Activated CD4-positive, alpha-beta memory T cell treated with anti-CD3 and anti-CD28 coated beads for 36 hours (primary cell): ENCODE measurements at regions not wholly inside any gene's neighbourhood (a gene's known extent, or its start where the extent isn't known, plus 50 kb on each side); places are given as distances from the start of the nearest gene placed in this dataset.
"Not testable (repeated sequence)": the region's sequence is repeated elsewhere in the genome, so short reads cannot be mapped to it uniquely, and the experiment has no call there.

Source experiments
- CTCF ChIA-PET: fragments of 350-600 bp; sonication (Branson Sonifier 250); formaldehyde crosslinking; loops from one replicate; lab custom pipeline; 2021; ENCODE audit warnings: antibody characterized with exemption, inconsistent platforms; lab: Charles Lee
- POLR2A ChIA-PET: fragments of 350-600 bp; sonication (Branson Sonifier 250); formaldehyde crosslinking; loops from one replicate; lab custom pipeline; 2021; ENCODE audit warnings: antibody characterized with exemption; lab: Charles Lee
- DNase-seq: peaks from one replicate; pipeline ENCODE4 v3.0.0-alpha.2; 2020
- H3K27ac Mint-ChIP-seq: one replicate; pipeline ENCODE4 v1.8.0; 2021; ENCODE audit warnings: mixed read lengths
- H3K27me3 Mint-ChIP-seq: one replicate; pipeline ENCODE4 v1.8.0; 2021; ENCODE audit warnings: mixed read lengths
- H3K36me3 Mint-ChIP-seq: one replicate; pipeline ENCODE4 v1.8.0; 2021; ENCODE audit warnings: mixed read lengths
- H3K4me1 Mint-ChIP-seq: one replicate; pipeline ENCODE4 v1.8.0; 2021; ENCODE audit warnings: low read depth, mixed read lengths
- H3K4me3 Mint-ChIP-seq: one replicate; pipeline ENCODE4 v1.8.0; 2021; ENCODE audit warnings: mild to moderate bottlenecking, mixed read lengths
- H3K9me3 Mint-ChIP-seq: one replicate; pipeline ENCODE4 v1.8.0; 2021; ENCODE audit warnings: mixed read lengths
- intact Hi-C: fragments of 100-400 bp; cut with micrococcal nuclease; formaldehyde crosslinking; loops from one replicate; pipeline ENCODE4 v1.15.1; 2023

DNA sequence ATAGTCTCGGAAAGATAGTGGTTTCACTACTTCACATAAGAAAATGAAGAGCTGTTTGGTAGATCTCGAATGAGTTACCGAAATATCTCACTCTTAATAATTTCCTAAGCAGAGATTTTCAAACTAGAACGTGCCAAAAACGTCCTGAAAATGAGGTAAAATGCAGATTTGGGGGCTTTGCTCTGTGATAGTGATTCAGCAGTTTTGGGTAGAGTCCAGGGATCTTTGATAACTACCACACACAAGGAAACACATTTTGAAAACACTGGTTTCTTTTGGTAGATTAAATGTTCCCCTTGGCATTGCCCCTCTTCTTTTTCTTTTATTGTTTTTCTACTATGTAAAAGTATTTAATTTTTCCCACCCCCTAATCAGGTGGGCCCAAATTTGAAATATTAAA lies 125.9 kb downstream of the EBLN2 start:
- no peaks in the 10 kb centered on the region for H3K36me3 Mint-ChIP-seq
- no peak overlapping the region for H3K4me3 Mint-ChIP-seq
- H3K27ac Mint-ChIP-seq, result no peak overlapping the region
- no peaks in the 10 kb centered on the region for H3K4me1 Mint-ChIP-seq
- peaks cover 3% of the 10 kb centered on the region for H3K27me3 Mint-ChIP-seq
- ChIA-PET CTCF (no interaction called here), POLR2A (no interaction called here)
- intact Hi-C loops, result no loop called here
- H3K9me3 Mint-ChIP-seq, result no peaks in the 10 kb centered on the region
- no peak for DNase-seq

DNA sequence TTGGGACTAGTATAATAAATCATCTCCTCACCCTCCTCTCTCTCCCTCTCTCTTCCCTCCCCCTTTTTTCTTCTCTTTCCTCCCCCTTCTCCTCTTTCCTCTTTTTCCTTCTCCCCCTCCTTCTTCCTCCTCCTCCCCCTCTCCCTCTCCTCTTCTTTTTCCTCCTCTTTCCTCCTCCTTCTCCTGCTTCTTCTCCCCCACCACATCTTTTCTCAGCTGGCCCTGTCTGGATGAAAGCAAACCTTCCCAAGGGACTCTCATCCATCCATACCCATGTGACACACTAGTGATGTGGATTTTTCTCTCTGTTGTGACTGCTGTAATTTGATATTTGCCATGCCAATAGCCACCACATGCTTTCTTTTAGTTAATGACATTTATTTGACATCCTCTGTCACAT lies 127.2 kb downstream of the EBLN2 start:
- H3K27me3 Mint-ChIP-seq, result peaks cover 3% of the 10 kb centered on the region
- POLR2A ChIA-PET, result no interaction called here
- CTCF ChIA-PET, result no interaction called here
- intact Hi-C loops, result no loop called here
- H3K27ac Mint-ChIP-seq, result no peak overlapping the region
- H3K4me1 Mint-ChIP-seq, result no peaks in the 10 kb centered on the region
- DNase-seq, result no peak
- H3K4me3 Mint-ChIP-seq, result no peak overlapping the region
- H3K36me3 Mint-ChIP-seq, result no peaks in the 10 kb centered on the region
- H3K9me3 Mint-ChIP-seq, result peaks cover 3% of the 10 kb centered on the region

DNA sequence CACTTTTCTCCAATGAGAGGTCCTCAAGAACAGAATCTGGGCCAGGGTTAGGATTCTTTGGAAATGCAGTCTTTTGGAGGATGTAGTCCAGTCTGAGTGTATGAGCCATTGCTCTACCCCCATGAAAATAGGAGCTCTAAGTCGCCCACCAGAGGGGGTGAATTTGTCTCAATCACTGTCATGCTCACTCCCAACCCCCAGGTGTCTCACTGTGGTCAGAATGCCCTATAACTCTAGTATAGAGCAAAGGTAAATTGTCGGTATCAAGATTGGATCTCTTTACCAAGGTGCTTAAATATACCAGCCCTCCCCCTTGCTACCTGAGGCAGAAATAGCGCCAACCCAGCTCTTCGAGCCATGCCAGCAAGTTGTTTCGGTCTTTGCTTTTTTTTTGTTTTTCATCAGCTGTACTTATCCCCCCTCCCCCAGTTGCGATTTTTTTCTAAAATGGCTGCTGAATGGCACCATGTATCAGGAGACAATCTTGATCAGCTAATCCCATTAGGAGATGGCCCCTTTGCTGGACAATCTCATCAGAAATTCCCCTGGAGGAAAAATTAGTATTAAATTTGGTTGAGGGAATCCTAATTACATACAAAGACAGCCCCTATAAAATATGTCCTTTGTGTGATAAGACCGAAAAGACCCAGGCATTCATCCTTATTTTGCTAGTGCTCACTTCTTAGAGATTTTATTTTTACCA lies 130.7 kb downstream of the EBLN2 start:
- DNase-seq, result no peak
- peaks cover 12% of the 10 kb centered on the region for H3K9me3 Mint-ChIP-seq
- ChIA-PET POLR2A (no interaction called here), CTCF (no interaction called here)
- H3K27ac Mint-ChIP-seq, result no peak overlapping the region
- intact Hi-C loops, result no loop called here
- H3K27me3 Mint-ChIP-seq, result no peaks in the 10 kb centered on the region
- no peaks in the 10 kb centered on the region for H3K4me1 Mint-ChIP-seq
- no peaks in the 10 kb centered on the region for H3K36me3 Mint-ChIP-seq
- no peak overlapping the region for H3K4me3 Mint-ChIP-seq

DNA sequence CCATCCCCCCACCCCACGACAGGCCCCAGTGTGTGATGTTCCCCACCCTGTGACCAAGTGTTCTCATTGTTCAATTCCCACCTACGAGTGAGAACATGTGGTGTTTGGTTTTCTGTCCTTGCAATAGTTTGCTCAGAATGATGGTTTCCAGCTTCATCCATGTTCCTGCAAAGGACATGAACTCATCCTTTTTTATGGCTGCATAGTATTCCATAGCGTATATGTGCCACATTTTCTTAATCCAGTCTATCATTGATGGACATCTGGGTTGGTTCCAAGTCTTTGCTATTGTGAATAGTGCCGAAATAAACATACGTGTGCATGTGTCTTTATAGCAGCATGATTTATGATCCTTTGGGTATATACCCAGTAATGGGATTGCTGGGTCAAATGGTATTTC lies 132.5 kb downstream of the EBLN2 start:
- intact Hi-C loops, H3K4me1 Mint-ChIP-seq, H3K27ac Mint-ChIP-seq, H3K36me3 Mint-ChIP-seq, DNase-seq, CTCF ChIA-PET, POLR2A ChIA-PET, H3K4me3 Mint-ChIP-seq, H3K27me3 Mint-ChIP-seq: not testable (repeated sequence)
- H3K9me3 Mint-ChIP-seq, result peaks cover 12% of the 10 kb centered on the region

DNA sequence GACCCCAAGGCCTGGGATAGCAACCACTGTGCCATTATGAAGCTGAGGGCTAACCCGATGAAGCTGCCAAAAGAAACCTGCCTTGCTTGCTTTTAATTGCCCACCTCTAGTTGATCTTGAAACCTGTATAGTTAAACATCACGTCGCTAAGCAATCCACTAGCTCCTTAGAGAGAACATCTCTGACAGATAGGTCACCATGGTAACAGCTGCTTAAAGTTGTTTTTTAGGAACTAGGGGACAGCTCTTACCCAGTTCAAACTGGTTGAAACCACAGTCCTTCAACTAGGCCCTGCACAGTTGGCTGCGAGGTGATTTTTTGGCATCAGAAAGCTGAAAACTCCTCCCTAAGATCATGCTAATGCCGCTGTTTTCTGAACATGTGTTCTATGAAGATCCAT lies 135.7 kb downstream of the EBLN2 start:
- Mint-ChIP-seq H3K4me3 (no peak overlapping the region), H3K27me3 (no peaks in the 10 kb centered on the region), H3K4me1 (no peaks in the 10 kb centered on the region), H3K36me3 (no peaks in the 10 kb centered on the region), H3K9me3 (peaks cover 12% of the 10 kb centered on the region), H3K27ac (no peak overlapping the region)
- ChIA-PET POLR2A (no interaction called here), CTCF (no interaction called here)
- no peak for DNase-seq
- intact Hi-C loops, result no loop called here

DNA sequence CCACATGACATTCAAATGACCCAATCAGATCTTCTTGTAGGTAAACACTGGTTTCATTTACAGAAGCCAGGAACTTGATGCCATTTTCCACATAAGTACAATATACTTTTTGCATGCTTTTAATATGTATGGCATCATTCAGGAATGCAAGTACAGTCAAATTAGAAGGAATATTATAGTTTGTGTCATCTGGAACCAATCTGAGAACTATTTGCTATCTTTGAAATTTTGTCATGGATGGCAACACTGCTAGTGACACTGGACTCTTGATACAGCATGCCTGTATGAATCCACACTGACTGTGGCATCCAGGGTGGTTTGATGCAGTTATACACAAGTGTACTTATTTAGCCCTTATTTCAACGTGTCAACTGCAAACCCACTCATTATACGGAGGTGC lies 141.6 kb downstream of the EBLN2 start:
- no peaks in the 10 kb centered on the region for H3K4me1 Mint-ChIP-seq

DNA sequence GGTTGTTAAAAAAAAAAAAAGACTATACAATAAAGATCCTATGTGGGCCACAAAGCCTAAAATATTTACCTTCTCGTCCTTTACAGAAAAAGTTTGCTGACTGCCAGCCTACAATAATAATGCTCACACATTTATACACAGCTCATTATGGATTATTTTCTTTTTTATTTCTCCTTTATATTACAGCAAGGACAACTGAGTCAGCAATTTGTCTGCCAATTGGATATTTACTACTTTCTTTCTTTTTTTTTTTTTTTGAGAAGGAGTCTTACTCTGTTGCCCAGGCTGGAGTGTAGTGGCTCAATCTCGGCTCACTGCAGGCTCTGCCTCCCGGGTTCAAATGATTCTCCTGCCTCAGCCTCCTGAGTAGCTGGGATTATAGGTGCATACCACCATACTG lies 142.2 kb downstream of the EBLN2 start:
- no peak overlapping the region for H3K27ac Mint-ChIP-seq
- ChIA-PET CTCF (no interaction called here), POLR2A (no interaction called here)
- H3K27me3 Mint-ChIP-seq, result no peaks in the 10 kb centered on the region
- no peaks in the 10 kb centered on the region for H3K4me1 Mint-ChIP-seq
- H3K36me3 Mint-ChIP-seq, result no peaks in the 10 kb centered on the region
- DNase-seq, result no peak
- intact Hi-C loops, result no loop called here
- no peaks in the 10 kb centered on the region for H3K9me3 Mint-ChIP-seq
- no peak overlapping the region for H3K4me3 Mint-ChIP-seq

More for the DNA sequence above, 141.6 kb downstream of the EBLN2 start:
- H3K9me3 Mint-ChIP-seq, result no peaks in the 10 kb centered on the region
- no peak overlapping the region for H3K4me3 Mint-ChIP-seq
- no peaks in the 10 kb centered on the region for H3K27me3 Mint-ChIP-seq
- ChIA-PET POLR2A (no interaction called here), CTCF (no interaction called here)
- DNase-seq, result no peak
- intact Hi-C loops, result no loop called here
- H3K36me3 Mint-ChIP-seq, result no peaks in the 10 kb centered on the region
- no peak overlapping the region for H3K27ac Mint-ChIP-seq

DNA sequence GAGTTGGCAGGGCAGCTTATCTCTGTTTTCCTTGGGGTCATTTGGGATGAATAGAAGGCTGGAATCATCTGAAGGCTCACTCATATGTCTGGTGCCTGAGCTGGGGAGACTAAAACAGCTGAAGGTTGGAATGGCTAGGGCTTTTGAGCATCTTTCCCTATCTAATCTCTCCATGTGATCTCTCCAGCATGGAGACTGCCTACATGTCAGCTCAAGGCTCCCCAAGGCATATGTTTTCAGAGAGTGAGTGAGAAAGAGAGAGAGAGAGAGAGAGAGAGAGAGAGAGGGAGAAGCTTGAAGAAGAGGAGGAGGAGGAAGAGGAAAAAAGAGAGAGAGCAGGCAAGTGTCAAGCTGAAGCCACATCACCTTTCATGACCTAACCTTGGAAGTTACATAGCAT lies 143.4 kb downstream of the EBLN2 start:
- no peak overlapping the region for H3K27ac Mint-ChIP-seq
- ChIA-PET POLR2A (no interaction called here), CTCF (no interaction called here)
- no peaks in the 10 kb centered on the region for H3K27me3 Mint-ChIP-seq
- H3K9me3 Mint-ChIP-seq, result no peaks in the 10 kb centered on the region
- no peak overlapping the region for H3K4me3 Mint-ChIP-seq
- intact Hi-C loops, result no loop called here
- DNase-seq, result no peak
- no peaks in the 10 kb centered on the region for H3K4me1 Mint-ChIP-seq
- H3K36me3 Mint-ChIP-seq, result no peaks in the 10 kb centered on the region

DNA sequence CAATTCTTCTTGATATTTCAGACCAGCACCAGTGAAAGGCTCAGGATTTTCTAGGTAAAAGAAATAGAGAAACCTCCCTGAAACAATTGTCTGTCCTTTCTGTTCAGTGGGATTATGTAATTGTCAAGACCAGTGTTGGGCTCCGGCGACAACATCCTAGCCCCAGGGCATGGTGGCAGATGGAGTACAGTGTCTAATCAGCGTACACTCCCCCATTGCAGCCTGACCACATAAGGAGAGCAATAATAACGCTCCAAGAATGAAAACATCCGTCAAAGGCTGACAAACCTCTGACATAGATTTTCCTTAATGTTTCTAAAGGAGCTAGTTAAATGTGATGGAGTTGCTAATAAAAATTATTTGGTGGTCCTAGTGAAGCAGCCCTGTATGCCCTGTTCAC lies 144.6 kb downstream of the EBLN2 start:
- CTCF ChIA-PET, result no interaction called here
- Mint-ChIP-seq H3K36me3 (no peaks in the 10 kb centered on the region), H3K4me1 (no peaks in the 10 kb centered on the region), H3K27me3 (no peaks in the 10 kb centered on the region), H3K4me3 (no peak overlapping the region), H3K27ac (no peak overlapping the region), H3K9me3 (no peaks in the 10 kb centered on the region)
- no peak for DNase-seq
- POLR2A ChIA-PET, result no interaction called here
- intact Hi-C loops, result no loop called here

DNA sequence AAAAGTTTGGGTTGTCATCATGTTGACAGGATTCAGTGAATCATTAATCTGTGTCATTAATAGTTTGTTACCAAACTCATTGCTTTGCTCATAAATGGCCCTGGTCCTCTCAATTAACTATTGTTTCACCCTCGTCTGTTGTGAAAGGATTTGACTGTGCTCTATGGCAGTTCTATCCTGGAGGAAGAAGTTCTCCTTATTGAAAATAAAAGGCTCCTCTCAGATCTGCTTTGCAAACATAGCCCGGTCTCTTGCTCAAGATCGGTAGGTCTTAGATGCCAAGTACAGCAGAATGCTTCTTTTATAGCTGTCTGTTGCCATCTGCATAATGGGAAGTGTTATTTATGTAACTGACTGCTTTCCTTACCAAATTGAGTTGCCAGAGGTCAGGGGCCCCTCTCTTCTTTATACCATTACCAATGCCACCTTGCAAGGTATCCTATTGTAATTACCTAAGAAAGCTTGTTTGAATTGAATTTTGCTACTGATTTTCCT lies 146.5 kb downstream of the EBLN2 start:
- no peak for DNase-seq
- no peaks in the 10 kb centered on the region for H3K36me3 Mint-ChIP-seq
- H3K4me3 Mint-ChIP-seq, result no peak overlapping the region
- no peaks in the 10 kb centered on the region for H3K4me1 Mint-ChIP-seq
- POLR2A ChIA-PET, result no interaction called here
- intact Hi-C loops, result no loop called here
- H3K27ac Mint-ChIP-seq, result no peak overlapping the region
- no peaks in the 10 kb centered on the region for H3K27me3 Mint-ChIP-seq
- CTCF ChIA-PET, result no interaction called here
- no peaks in the 10 kb centered on the region for H3K9me3 Mint-ChIP-seq

DNA sequence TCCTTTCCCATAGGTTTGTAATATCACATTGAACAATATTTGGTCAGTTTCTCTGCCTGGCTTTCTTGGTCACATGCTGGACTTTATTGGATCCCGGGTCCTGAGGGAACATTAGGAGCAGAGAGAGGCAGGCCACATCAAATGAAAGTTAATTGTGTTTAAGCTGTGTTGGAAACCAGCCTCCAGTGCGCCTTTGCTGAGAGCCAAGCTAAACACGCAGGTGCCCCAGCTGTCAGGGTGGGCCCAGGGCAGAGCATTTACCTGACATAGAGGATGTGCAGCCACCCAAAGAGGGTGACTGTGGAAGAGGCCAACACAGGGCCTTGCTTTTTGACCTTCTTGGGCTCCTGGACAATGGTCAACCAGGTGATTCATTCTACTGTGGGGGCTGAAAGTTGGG lies 149.3 kb downstream of the EBLN2 start:
- no peak for DNase-seq
- Mint-ChIP-seq H3K27ac (no peak overlapping the region), H3K36me3 (no peaks in the 10 kb centered on the region), H3K4me1 (no peaks in the 10 kb centered on the region), H3K4me3 (no peak overlapping the region), H3K9me3 (no peaks in the 10 kb centered on the region), H3K27me3 (no peaks in the 10 kb centered on the region)
- intact Hi-C loops, result no loop called here
- CTCF ChIA-PET, result no interaction called here
- POLR2A ChIA-PET, result no interaction called here

DNA sequence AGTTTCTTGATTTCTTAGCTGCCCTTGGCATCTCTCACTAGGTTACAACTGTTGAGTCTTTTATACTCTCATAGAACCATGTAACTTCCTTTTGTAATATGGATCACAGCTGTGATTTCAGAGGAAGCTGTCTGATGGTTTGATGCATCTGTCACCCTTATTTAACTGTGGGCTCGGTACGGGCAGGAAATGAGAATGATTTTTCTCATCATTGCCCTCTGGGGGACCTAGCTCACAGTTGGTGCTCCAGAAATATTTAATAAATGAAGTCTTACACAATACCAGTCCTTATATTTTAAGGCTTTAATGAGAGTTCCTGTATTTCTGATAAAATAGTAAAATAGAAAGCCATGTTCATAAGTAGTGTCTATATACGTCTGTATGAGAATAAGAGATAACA lies 151.2 kb downstream of the EBLN2 start:
- ChIA-PET CTCF (no interaction called here), POLR2A (no interaction called here)
- no peaks in the 10 kb centered on the region for H3K9me3 Mint-ChIP-seq
- H3K27ac Mint-ChIP-seq, result no peak overlapping the region
- H3K4me3 Mint-ChIP-seq, result no peak overlapping the region
- no peaks in the 10 kb centered on the region for H3K36me3 Mint-ChIP-seq
- no peak for DNase-seq
- intact Hi-C loops, result no loop called here
- no peaks in the 10 kb centered on the region for H3K27me3 Mint-ChIP-seq
- no peaks in the 10 kb centered on the region for H3K4me1 Mint-ChIP-seq

DNA sequence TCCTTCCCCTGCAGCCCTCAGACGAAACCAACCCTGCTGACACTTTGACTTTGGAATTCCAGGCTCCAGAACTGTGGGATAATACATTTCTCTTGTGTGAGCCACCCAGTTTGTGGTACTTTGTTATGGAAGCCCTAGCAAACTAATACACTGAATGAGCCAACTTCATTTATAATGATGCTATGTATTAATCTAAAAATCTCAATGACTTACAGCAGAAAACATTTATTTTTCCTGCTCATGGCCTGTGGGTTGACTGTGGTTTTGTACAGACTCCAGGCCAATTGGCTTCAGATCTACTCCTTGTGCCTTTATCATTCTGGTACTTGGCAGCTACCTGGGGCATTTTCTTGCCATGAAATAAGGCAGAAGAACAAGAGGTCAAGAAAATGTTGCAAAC lies 152.4 kb downstream of the EBLN2 start:
- Mint-ChIP-seq H3K27me3 (no peaks in the 10 kb centered on the region), H3K27ac (no peak overlapping the region), H3K36me3 (no peaks in the 10 kb centered on the region), H3K9me3 (no peaks in the 10 kb centered on the region), H3K4me1 (no peaks in the 10 kb centered on the region), H3K4me3 (no peak overlapping the region)
- DNase-seq, result no peak
- ChIA-PET CTCF (no interaction called here), POLR2A (no interaction called here)
- intact Hi-C loops, result no loop called here
